SKM-1 (cell line): ENCODE measurements at regions not wholly inside any gene's neighbourhood (a gene's known extent, or its start where the extent isn't known, plus 50 kb on each side); places are given as distances from the start of the nearest gene placed in this dataset.

ENCODE experiments used
- DNase-seq: peaks from one replicate; lab custom pipeline; 2025; ENCODE audit not compliant: unreplicated experiment; lab: John Stamatoyannopoulos, UW

DNA sequence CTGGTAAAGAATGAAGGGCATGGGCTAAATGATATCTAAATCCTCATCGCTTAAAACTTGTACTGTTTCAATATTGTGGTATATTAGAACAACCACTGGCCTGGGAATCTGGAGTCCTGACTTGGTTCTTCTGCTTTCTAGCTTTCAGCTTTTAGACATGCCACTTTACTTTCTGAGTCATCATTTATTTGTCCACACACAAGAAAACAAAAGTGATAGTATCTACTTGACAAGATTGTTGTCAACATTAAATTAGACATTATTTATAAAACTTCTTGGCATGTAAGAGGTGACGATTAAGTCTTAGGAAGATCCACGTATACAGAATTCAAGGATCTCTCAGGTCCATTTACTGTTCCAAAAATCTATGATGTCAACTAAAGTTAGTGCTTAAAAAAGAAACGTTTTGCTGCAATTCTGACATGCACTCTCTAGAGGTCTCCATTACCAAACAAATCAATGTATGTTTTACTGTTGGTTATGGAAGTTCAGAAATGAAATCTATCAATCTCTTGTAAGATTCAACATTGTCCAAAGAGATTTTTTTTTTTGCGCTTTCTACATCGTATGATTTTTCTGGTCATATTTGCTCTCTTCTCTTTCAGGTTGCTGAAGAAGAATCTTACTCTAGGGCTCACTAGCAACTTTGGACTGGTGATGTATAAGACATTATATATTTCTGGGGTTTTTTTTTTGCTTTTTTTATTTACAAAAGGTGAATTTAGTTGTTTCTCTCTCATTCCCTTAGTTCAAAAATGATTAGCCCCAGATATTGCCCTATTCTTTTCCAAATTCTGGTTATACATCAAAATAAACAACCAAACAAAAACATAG, 53.6 kb upstream of the DYNC1I1 start:
- DNase-seq: peak; percentile 11

DNA sequence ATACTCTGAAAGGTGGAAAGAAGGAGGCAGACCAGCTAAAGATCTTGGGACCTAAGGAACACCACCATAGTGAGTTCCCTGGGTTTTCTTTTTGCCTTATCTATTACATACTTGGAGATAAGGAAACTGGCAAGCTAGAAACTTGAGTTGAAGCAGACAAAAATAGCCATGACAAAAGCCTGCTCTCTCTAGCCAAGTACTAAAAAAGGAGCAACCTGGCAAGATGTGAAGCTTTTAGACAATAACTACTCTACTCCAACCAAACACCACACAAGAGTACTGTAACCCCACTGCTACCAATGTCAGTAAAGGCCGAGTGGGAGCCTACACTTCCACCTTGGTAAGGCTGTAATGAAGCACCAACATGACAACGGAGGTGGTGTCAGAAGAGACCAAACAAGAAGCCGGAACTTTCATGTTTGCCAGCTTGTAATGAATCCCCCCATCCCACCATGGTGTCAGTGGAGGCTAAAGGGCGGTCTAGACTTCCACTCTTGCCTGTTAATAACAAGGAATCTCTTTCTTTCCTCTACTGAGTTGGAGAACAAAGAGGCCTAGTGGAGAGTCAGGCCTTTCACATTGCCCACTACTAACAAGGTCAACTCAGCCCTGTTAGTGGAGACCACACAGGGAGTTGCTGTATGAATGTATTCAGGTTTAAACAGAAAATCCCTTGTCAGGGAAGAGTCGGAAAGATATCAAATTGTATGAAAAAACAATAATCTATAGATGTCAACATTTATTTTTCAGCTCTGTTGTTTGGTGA, 55.8 kb upstream of the DYNC1I1 start:
- DNase-seq: no peak

DNA sequence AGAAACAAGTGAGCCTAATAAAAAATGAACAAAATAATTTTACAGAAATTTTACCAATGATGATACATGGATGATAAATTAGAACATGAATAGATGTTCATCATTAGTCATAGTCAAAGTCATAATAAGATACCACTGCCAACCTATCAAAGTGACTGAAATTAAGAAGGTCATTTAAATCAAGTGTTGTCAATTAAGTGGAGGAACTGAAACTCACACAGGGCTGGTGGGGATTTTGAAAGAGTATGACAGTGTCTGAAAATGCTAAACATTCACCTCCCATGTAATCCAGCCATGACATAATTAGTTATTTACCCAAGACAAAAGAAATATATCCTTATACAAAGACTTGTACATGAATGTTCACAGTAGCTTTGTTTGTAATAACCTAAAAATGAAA, 57.1 kb upstream of the DYNC1I1 start:
- DNase-seq: no peak

DNA sequence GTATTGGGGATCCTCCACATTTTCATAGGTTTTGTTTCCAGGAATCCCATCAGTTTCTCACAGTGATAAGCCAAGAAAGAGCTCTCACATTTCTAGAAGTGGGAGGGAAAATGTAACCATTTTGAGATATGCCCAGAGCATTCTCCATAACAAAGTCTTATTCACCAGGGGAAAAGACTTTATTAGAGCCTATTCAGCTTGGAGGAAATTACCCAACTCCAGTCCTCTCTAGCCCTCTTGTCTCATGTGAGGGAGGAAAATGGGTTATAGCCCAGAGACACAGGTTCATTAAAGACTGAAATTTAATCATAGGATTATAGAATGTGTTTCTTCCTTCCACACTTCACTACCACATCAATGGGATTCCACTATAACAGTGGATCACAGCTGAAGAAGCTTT, 61.6 kb upstream of the DYNC1I1 start:
- DNase-seq: no peak

DNA sequence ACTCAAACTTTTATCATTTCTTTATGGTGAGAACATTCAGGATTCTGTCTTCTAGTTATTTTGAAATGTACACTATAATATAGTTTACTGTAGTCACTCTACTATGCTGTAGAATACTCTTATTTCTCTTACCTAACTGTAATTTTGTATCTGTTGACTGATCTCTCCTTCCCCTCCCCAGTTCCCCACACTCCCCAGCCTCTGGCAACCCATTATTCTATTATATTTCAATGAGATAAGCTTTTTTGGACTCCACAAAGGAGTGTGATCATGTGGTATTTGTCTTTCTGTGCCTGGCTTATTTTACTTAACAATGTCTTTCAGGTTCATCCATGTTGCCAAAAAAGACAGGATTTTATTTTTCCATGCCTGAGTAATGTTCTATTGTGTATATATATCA, 71.4 kb upstream of the DYNC1I1 start:
- no peak for DNase-seq

DNA sequence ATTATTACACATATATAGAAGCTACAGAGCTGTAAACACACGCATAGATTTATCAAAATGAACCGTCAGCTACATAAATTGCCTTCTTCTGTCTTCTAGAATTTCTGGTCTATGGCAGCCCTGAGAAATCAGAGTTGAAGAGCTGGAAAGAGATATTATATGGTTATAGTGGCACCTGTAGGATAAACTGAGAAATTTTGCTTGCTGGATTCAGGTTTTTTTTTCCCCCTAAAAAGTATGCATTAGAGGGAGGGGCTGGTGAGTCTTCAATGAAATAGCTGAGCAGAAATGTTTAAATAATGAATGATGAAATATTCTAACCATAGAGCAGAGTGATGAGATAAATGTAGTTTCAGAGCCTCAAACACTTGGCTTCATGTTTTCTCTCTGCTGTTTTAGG, 78.0 kb upstream of the DYNC1I1 start:
- no peak for DNase-seq

DNA sequence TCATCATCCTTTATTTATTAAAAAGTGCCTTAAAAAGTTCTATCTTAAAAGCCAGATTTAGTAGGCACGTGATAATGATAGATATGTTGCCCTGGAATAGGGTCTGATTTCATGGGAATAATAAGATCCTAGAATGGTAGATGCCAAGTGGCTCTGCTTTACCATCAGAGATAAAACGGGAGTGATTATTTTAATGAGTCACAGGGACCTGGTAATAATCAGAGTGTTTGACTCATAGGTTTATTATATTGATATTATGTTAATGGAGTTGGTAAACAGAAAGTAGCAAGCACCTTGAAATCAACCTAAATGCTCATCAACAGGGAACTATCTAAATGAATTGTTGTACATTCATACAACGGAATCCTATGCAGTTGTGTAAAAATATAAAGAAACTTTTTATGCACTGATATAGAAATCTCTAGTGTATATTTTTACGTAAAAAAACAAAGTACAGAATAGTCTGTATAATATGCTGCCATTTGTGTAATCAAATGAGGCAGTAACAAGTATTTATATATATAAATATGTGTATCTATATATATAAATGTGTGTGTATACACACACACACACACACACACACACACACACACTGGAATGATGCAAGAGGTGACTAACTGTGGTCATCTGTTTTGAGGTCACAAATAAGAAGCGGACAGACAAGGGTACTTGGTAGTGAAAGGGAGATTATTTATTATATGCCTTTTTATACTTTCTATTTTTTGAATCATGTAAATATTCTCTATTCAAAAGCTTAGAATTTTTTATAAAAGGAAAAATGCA, 78.6 kb upstream of the DYNC1I1 start:
- no peak for DNase-seq

DNA sequence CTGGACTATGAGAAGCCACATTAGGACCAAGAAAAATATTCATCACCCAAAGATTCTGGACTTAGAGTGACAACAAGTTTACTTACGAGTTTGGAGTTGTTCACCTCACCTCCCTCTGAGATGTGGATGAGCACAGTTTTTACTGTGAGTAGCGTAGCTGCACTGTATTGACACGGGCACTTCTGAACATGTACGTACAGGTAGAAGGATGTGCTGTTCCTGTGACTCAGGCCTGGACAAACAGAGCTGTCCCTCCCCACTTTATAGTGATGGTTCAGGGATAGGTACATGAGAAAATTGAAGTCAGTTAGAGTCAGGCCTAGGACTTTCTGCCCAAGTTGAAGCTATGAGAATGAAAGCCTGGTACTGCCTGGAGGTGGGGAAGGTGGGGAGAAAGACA, 80.9 kb upstream of the DYNC1I1 start:
- DNase-seq: no peak

DNA sequence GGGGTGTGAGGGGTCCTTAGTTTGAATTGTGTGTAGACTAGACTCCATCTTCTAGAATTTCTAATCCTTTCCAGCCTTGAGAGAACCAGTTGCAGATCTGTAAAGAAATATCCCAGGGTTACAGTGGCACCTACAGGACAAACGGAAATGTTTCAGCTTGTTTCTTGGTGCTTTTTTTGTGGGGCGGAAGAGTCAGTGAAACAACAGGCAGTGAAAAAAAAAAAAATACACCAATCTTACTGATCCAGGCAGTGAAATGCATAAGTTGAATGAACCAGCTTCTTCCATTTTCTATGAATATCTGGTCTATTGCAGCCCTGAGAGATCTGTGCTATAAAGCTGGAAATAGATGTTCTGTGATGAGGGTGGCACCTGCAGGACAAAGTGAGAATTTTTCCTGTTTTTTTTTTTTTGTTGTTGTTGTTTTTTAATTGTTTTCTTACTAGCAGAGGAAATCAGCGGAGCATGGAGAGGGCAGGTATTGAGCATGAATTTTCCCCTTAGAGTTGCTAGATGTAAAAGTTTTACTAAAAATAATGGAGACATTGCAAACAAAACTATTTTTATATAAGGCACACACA, 81.9 kb upstream of the DYNC1I1 start:
- peak; percentile 34 for DNase-seq

DNA sequence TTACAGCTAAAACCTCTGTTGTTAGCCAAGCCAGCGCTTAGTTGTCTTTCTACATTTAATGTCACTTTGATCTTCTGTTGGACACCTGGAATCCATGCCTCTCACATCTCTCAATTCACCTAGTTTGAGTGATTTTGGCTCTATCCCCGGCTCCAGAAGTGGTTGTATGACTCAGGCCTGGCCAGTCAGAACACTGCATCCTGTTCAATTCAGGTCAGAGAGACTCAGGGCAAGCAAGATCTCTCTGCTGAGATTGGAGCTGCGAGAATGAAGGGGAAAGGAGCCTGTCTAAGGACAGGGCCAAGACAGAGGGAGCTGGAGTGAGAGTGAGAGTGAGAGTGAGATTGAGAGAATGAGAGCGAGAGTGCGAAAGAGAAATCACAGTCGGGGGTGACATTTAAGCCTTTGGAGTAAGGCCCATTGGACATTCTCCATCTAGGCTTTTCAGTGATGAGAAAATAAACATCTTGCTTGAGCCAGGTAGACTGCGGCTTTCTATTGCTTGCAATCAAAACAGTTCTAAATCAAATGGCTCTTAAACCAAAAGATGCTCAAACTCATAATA, 83.3 kb upstream of the DYNC1I1 start:
- no peak for DNase-seq

DNA sequence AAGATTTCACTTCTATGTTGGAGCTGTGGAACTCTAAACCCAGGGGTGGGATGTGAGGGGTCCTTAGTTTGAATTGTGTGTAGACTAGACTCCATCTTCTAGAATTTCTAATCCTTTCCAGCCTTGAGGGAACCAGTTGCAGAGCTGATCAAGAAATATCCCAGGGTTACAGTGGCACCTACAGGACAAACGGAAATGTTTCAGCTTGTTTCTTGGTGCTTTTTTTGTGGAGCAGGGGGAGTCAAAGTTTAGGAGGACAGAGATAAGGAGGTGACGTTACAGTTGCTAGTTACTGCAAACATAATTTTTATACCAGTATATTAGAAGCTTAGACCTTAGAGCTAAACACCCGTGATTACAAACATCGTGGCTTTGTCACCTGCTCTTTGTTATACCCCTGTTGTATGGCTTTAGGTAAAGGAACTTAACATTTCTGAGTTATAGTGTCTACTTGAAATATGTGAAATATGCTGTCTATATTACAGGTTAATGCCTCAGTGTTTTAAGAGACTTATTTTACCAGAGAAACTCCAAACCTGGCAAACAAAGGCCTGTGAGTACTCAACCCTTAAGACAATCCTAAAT, 84.5 kb upstream of the DYNC1I1 start:
- DNase-seq: peak; percentile 14

DNA sequence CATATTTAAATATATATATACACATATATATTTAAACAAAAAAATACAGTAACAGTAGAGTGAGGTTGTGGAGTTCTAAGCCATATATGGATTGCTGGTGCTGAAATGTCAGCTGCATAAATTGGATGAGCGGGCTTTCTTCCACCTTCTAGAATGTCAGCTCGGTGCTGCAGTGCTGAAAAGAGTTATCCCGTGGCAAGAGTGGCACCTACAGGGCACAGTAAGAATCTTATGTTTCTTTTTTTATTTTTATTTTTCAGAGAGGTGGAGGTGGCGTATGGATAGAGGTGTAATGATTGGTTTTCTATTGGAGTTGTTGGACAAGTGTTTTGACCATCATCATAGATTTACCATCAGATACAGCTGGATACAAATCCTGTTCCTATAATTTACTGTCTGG, 86.2 kb upstream of the DYNC1I1 start:
- peak; percentile 42 for DNase-seq

DNA sequence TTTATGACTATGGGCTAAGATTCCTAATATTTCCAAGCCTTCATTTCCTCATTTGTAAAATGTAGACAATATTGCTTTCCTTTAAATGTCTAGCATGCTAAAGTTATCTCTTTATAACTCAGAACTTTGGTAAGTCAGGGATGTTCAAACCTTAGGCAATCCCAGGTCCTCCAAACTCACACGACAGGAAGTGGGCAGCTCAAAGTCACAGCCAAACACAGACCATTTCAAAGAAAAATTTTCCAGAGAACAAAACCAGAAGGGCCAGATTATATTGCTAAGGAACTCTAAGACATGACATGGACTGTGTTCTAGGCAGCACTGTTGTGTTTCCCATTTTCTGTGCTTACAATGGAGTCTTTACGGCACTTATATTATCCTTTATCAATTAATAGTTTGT, 87.8 kb upstream of the DYNC1I1 start:
- no peak for DNase-seq

DNA sequence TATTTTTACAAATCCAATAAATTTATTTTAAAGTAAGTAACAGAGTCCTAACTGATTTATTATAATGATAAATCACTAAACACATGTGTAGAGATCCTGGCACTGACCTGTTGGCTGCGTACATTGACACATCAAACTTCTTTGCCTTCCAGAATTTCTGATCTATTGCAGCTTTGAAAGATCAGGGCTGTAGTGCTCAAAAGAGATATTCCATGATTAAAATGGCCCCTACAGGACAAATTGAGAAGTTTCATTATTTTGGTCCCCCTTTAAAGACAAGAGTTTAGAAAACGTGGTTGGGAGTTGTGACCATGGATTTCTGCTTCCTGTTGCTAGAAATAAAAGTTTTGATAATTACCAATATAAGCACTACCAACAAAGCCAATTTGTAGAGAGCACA, 87.7 kb upstream of the PDK4 start:
- DNase-seq: no peak

DNA sequence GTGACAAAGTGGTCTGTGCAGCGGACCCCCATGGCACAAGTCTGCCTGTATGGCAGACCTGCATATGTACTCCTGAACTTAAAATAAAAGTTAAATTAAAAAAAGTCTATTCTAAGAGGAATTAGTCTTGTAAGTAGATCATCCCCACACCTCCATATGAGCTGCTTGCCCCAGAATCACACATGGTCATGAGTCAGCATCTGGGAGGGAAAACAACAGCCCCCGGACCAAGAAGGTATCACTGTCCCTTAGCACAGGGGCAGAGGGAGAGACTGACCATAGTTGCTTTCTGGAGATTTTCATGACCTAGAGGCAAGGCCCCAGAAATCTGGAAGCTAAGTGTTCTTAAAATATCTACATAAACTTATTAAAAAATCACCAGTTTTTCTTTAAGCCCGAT, 86.6 kb upstream of the PDK4 start:
- no peak for DNase-seq

DNA sequence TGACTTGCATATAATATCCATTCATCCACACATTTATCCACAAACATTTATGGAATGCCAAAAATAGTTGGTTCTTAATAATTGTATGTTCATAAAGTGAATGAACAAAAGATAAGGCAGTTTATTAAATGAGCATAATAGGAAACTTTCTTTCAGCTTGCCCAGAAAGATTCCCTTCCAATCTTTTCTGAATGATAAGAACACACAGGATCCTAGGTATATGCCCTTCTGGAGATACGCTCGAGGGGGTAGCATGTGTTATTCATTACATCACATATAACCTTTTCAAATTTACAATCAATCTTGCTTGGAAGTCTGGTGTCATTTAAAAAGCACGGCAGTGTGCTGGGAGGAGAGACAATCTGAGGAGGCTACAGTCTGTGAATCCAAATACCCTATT, 80.4 kb upstream of the PDK4 start:
- no peak for DNase-seq

DNA sequence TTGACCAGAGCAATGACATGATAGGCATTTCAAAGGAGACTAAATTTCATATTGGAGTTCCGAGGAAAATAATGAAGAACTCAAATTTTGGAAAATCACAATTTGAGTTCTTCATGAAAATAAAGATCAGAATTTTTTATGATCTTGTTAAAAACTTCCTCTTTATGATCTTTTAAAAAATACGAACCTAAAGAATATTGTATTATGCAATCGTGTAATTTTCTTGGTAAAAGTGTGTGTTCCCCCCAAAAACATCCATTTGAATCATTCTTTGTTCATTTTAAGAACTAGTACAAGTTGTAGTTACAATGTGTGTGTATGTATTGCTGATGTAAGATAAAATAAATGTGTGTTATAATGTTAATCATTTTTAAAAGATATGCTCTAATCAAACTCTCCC, 79.3 kb upstream of the PDK4 start:
- DNase-seq: no peak

DNA sequence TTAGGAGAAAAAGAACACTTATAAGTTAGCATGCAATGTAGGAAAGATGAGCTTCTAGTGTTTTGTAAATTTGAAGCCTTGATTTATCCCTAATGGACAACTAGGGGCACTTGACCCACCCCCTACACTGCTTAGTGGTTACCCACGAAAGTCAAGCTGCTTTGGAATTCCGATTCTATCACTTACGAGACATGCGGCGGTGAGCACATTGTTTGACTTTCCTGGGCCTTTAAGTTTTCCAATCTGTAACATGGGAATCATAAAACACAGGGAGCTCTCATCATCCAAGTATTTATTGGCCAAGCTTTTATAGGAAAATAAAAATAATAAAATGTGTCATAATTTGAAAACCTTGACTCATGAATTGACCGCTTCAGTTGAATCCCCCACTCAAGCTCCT, 78.7 kb upstream of the PDK4 start:
- DNase-seq: no peak

DNA sequence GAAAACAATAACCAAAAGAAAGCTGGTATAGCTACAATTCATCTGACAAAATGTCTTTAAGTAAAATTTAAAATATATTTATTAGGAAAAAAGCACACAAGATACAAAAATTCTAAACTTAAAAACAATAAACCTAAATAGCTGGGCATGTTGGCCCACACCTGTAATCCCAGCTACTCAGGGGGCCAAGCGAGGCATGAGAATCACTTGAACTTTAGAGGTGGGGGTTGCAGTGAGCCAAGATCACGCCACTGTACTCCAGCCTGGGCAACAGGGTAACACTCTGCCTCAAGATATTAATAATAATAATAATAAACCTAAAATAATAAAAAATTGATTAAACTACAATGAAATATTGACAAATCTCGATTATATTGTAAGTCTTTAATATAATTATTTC, 77.8 kb upstream of the PDK4 start:
- no peak for DNase-seq

DNA sequence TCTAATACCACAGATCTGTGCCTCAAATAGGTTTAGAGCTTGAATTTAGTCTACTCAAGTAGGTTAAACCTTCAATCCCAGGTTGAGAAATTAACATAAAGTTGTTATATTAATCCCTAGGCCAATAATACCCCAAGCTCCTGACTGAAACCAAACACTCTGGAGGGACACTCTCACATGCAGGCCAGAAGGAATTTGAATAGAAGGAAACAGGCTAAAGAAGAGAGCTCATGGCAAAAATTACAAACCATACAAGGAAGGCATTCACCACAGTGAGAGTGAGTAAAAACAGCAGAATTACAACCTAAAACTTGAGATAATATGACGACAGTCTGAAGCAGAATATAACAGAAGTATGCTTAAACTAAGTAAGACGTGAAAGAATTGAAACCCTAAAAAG, 76.1 kb upstream of the PDK4 start:
- no peak for DNase-seq

DNA sequence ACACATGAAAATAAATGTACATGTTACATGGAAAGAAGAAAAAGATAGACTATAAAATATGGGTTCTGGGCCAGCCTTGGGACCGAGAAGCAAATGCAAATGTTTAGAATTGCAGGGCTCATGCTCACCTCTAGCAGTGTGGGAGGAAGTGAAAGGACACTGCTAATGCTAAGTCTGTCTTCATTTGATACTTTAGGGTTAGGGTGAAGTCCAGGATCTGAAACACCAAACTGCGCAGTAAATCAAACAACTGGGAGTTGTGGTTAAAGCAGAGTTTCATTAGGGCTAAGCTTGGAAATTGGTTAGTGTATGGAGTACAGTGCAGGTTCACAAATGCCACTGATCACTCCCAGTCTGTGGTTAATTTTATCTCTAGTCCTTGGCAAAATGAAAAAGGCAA, 73.2 kb upstream of the PDK4 start:
- DNase-seq: no peak
